Transverse colon (tissue), 4 donors: ENCODE measurements at regions not wholly inside any gene's neighbourhood (a gene's known extent, or its start where the extent isn't known, plus 50 kb on each side); places are given as distances from the start of the nearest gene placed in this dataset.

Experiments
- DNase-seq: peaks from one replicate; pipeline ENCODE4 v3.0.0-alpha.2; 2019
- H3K27ac ChIP-seq, 4 donors: fragments of 200-600 bp; sonication (generic); 2 replicates each; pipeline ENCODE4 v1.5.1; 2016 to 2018; ENCODE audit warnings: inconsistent platforms in 4 of 4
- H3K27me3 ChIP-seq: fragments of 200-600 bp; sonication (generic); 2 replicates; pipeline ENCODE4 v1.5.1; 2017; ENCODE audit warnings: inconsistent platforms
- H3K36me3 ChIP-seq, 4 donors: fragments of 200-600 bp; sonication (generic); 2 replicates each; pipeline ENCODE4 v1.5.1; 2017 to 2019; ENCODE audit warnings: inconsistent platforms in 4 of 4
- H3K4me1 ChIP-seq, 4 donors: fragments of 200-600 bp; sonication (generic); 2 replicates each; pipeline ENCODE4 v1.5.1; 2017 to 2020; ENCODE audit warnings: inconsistent platforms in 4 of 4
- H3K4me3 ChIP-seq, 4 donors: fragments of 200-600 bp; sonication (generic); 1 replicate in 1 of 4; 2 replicates in 3 of 4; pipeline versions ENCODE4 v1.5.1 to v1.6.1; 2017 to 2019; ENCODE audit warnings: inconsistent platforms in 4 of 4
- H3K9me3 ChIP-seq, 2 donors: fragments of 200-600 bp; sonication (generic); 2 replicates each; pipeline ENCODE4 v1.5.1; 2017 to 2019; ENCODE audit warnings: inconsistent platforms in 2 of 2
- CTCF ChIP-seq, 5 experiments: fragments of 200-600 bp in 3 of 5; fragments of 450-650 bp in 2 of 5; sonication (generic) in 3 of 5; IDR thresholded peaks; 1 replicate in 2 of 5; 2 replicates in 3 of 5; pipeline ENCODE4 v1.5.1; 2016 to 2017; ENCODE audit warnings: antibody characterized with exemption in 5 of 5, inconsistent platforms in 3 of 5, mild to moderate bottlenecking in 2 of 5, moderate library complexity in 1 of 5
- EP300 ChIP-seq: sonication (generic); formaldehyde crosslinking; IDR thresholded peaks from one replicate; pipeline ENCODE4 v1.6.1; 2017; ENCODE audit warnings: antibody characterized with exemption, low read depth
- POLR2A ChIP-seq: fragments of 450-650 bp; IDR thresholded peaks from one replicate; pipeline ENCODE4 v1.6.1; 2016; ENCODE audit warnings: antibody characterized with exemption, mild to moderate bottlenecking, moderate library complexity
- POLR2AphosphoS5 ChIP-seq, 3 donors: sonication (generic); formaldehyde crosslinking; IDR thresholded peaks; one replicate each; pipeline ENCODE4 v1.6.1; 2016; ENCODE audit warnings: antibody characterized with exemption in 3 of 3
- WGBS, 2 donors: methylation state at CpG; one replicate each; pipeline ENCODE4 v1.1.5; 2018; ENCODE audit warnings: low coverage in 1 of 2; 5-methylcytosine and 5-hydroxymethylcytosine counted together
- in situ Hi-C, 4 donors: fragments of 200-750 bp; cut with MboI; loops; one replicate each; pipeline versions ENCODE4 v1.15.0 to v1.15.1; 2017; ENCODE audit warnings: low sequenced_read_pairs in 3 of 4, low pct_ligation_motif_present in 1 of 4, low pct_unique_long_range_greater_than_20kb in 1 of 4
- intact Hi-C: fragments of 100-400 bp; cut with DNase I; formaldehyde crosslinking; loops from one replicate; pipeline ENCODE4 v1.15.1; 2023; ENCODE audit warnings: low total_unique reads

GRCh38 chr3:125670945-125671344 lies 75.6 kb upstream of the OSBPL11 start:
- H3K27ac ChIP-seq = no peak overlapping the region
- TF ChIP-seq CTCF (IDR thresholded peaks at IDR 0.05) (no peak), POLR2AphosphoS5 (IDR thresholded peaks at IDR 0.05) (no peak), POLR2A (no peak), EP300 (no peak)
- in situ Hi-C loops = no loop called here
- no peaks in the 10 kb centered on the region for H3K27me3 ChIP-seq
- H3K9me3 ChIP-seq = no peaks in the 10 kb centered on the region
- 50 to 92% methylated on average over 1 to 4 of the region's 4 CpGs for WGBS, 2 donors
- intact Hi-C loops = no loop called here
- H3K4me3 ChIP-seq = no peak overlapping the region
- no peak for DNase-seq
- H3K36me3 ChIP-seq = no peaks in the 10 kb centered on the region
- peaks cover 0 to 9% (median 3%) of the 10 kb centered on the region in 4 donors for H3K4me1 ChIP-seq

- WGBS, 2 donors = 96% methylated on average over 34 of the region's 39 CpGs; no CpG with 5 or more reads in 1 of the 2 donors
- H3K4me3 ChIP-seq = no peak overlapping the region
- in situ Hi-C loops = no loop called here
- H3K9me3 ChIP-seq = no peaks in the 10 kb centered on the region
- no peak overlapping the region for H3K27ac ChIP-seq
- TF ChIP-seq EP300 (no peak), POLR2AphosphoS5 (IDR thresholded peaks at IDR 0.05) (no peak), CTCF (IDR thresholded peaks at IDR 0.05) (no peak), POLR2A (no peak)
- no peaks in the 10 kb centered on the region for H3K27me3 ChIP-seq
- intact Hi-C loops = no loop called here
- no peak for DNase-seq
- peaks cover 0 to 9% (median 3%) of the 10 kb centered on the region in 4 donors for H3K4me1 ChIP-seq
- H3K36me3 ChIP-seq = no peaks in the 10 kb centered on the region
Measured at GRCh38 chr3:125671461-125672243, 76.4 kb upstream of the OSBPL11 start.

- Histone ChIP-seq H3K4me3 (no peak overlapping the region), H3K36me3 (no peaks in the 10 kb centered on the region), H3K27me3 (no peaks in the 10 kb centered on the region), H3K27ac (no peak overlapping the region), H3K4me1 (no peaks in the 10 kb centered on the region), H3K9me3 (no peaks in the 10 kb centered on the region)
- DNase-seq = no peak
- in situ Hi-C loops (no loop called here), intact Hi-C loops (no loop called here)
- 33 to 66% methylated on average over 1 to 4 of the region's 4 CpGs for WGBS, 2 donors
- no peak for TF ChIP-seq POLR2AphosphoS5 (IDR thresholded peaks at IDR 0.05)
- no peak for TF ChIP-seq POLR2A
- no peak for TF ChIP-seq EP300
Measured at GRCh38 chr3:125675791-125676190, 80.5 kb upstream of the OSBPL11 start.

GRCh38 chr3:125679258-125679657 lies 84.0 kb upstream of the OSBPL11 start:
- peaks cover 0 to 4% (median 2%) of the 10 kb centered on the region in 4 donors for H3K4me1 ChIP-seq
- no peak overlapping the region for H3K4me3 ChIP-seq
- H3K9me3 ChIP-seq = no peaks in the 10 kb centered on the region
- no peaks in the 10 kb centered on the region for H3K36me3 ChIP-seq
- 59 to 79% methylated on average over 3 to 4 of the region's 4 CpGs for WGBS, 2 donors
- no peaks in the 10 kb centered on the region for H3K27me3 ChIP-seq
- no peak for TF ChIP-seq EP300
- TF ChIP-seq POLR2A = no peak
- no peak for TF ChIP-seq CTCF (IDR thresholded peaks at IDR 0.05)
- no peak for TF ChIP-seq POLR2AphosphoS5 (IDR thresholded peaks at IDR 0.05)
- H3K27ac ChIP-seq = no peak overlapping the region
- intact Hi-C loops (no loop called here), in situ Hi-C loops (no loop called here)
- no peak for DNase-seq
